Testis (tissue), 2 donors: ENCODE measurements at regions not wholly inside any gene's neighbourhood (a gene's known extent, or its start where the extent isn't known, plus 50 kb on each side); places are given as distances from the start of the nearest gene placed in this dataset.

Source experiments
- POLR2A ChIP-seq: fragments of 450-650 bp; IDR thresholded peaks from one replicate; pipeline ENCODE4 v1.6.1; 2017; ENCODE audit warnings: antibody characterized with exemption, mild to moderate bottlenecking, moderate library complexity
- TF ChIP-seq, protein P1 (sequence below), 3 experiments: fragments of 450-650 bp in 2 of 3; fragments of 200-600 bp in 1 of 3; sonication (generic) in 1 of 3; IDR thresholded peaks; one replicate each; pipeline ENCODE4 v1.5.1; 2016 to 2019; ENCODE audit warnings: antibody characterized with exemption in 3 of 3, mild to moderate bottlenecking in 2 of 3, moderate library complexity in 1 of 3

DNA sequence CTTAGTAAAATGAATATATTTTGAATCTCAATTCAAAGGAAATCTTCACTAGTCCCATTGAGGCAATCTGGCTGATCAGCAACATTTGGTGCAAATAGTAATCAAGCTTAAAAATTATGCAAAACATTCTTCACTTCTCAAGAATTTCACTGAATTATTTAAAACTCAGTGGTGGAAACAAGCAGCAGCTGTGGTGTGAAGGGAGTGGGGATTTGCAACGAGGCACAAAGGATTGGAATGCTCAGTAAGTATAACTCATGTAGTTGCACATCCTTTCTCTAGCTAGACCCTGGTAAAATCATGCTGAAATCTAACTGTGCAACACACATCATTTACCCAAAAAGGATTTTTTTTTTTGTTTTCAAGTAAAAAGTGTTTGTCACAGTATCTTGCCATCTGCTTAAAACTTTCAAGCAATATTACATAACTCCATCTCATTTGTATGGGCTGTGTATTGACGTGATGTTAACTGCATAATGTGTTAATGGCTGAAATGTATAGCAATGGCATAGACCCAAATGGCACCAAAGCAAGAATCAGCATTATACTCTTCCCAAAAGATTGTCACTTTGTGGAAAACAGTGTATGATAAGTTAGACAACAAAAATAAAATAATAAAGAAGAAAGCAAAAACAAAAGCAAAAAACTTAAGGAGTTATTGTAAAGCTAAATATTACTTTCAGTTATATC, 816.6 kb downstream of the EPHA3 start:
- no peak for TF ChIP-seq POLR2A
- TF ChIP-seq, protein P1, sequence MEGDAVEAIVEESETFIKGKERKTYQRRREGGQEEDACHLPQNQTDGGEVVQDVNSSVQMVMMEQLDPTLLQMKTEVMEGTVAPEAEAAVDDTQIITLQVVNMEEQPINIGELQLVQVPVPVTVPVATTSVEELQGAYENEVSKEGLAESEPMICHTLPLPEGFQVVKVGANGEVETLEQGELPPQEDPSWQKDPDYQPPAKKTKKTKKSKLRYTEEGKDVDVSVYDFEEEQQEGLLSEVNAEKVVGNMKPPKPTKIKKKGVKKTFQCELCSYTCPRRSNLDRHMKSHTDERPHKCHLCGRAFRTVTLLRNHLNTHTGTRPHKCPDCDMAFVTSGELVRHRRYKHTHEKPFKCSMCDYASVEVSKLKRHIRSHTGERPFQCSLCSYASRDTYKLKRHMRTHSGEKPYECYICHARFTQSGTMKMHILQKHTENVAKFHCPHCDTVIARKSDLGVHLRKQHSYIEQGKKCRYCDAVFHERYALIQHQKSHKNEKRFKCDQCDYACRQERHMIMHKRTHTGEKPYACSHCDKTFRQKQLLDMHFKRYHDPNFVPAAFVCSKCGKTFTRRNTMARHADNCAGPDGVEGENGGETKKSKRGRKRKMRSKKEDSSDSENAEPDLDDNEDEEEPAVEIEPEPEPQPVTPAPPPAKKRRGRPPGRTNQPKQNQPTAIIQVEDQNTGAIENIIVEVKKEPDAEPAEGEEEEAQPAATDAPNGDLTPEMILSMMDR (IDR thresholded peaks at IDR 0.05): no peak
